ENCODE measurements at regions not wholly inside any gene's neighbourhood (a gene's known extent, or its start where the extent isn't known, plus 50 kb on each side); places are given as distances from the start of the nearest gene placed in this dataset.

- BruUV-seq (replicated peaks) = no TSS peak
- Histone ChIP-seq H3K9me1 (replicated peaks; ENCODE audit: control insufficient read depth, extremely low read depth, insufficient read depth, low read length) (no peaks in the 10 kb centered on the region), H3K4me1 (ENCODE audit: control insufficient read depth, extremely low read depth, insufficient read depth, low read length) (no peaks in the 10 kb centered on the region), H3K36me3 (ENCODE audit: control insufficient read depth in 2 of 2, extremely low read depth in 1 of 2, insufficient read depth in 2 of 2, low read length in 2 of 2) (no peaks in the 10 kb centered on the region), H3K27me3 (ENCODE audit: control insufficient read depth in 2 of 2, insufficient read depth in 2 of 2, low read length in 2 of 2) (no peaks in the 10 kb centered on the region), H3K9me3 (replicated peaks; ENCODE audit: control insufficient read depth, insufficient read depth, low read length) (peaks cover 1% of the 10 kb centered on the region), H3K27ac (ENCODE audit: insufficient read depth, low read depth, low read length) (no peak overlapping the region), H3K79me2 (ENCODE audit: control insufficient read depth, insufficient read depth, low read length) (no peaks in the 10 kb centered on the region), H3K9ac (replicated peaks; ENCODE audit: extremely low read depth, insufficient read depth, low read length) (no peak overlapping the region), H2AFZ (ENCODE audit: low read depth, low read length) (no peak overlapping the region), H4K20me1 (replicated peaks; ENCODE audit: control insufficient read depth, extremely low read depth, insufficient read depth, low read length) (no peaks in the 10 kb centered on the region), H3K4me2 (ENCODE audit: insufficient read depth, low read length) (no peak overlapping the region), H3K4me3 (replicated peaks in 1 of 3; ENCODE audit: insufficient read depth in 1 of 3, low read depth in 1 of 3, low read length in 3 of 3) (no peak overlapping the region)
- ChIA-PET POLR2A (no interaction called here), CTCF (no interaction called here)
- TF ChIP-seq, protein P1, sequence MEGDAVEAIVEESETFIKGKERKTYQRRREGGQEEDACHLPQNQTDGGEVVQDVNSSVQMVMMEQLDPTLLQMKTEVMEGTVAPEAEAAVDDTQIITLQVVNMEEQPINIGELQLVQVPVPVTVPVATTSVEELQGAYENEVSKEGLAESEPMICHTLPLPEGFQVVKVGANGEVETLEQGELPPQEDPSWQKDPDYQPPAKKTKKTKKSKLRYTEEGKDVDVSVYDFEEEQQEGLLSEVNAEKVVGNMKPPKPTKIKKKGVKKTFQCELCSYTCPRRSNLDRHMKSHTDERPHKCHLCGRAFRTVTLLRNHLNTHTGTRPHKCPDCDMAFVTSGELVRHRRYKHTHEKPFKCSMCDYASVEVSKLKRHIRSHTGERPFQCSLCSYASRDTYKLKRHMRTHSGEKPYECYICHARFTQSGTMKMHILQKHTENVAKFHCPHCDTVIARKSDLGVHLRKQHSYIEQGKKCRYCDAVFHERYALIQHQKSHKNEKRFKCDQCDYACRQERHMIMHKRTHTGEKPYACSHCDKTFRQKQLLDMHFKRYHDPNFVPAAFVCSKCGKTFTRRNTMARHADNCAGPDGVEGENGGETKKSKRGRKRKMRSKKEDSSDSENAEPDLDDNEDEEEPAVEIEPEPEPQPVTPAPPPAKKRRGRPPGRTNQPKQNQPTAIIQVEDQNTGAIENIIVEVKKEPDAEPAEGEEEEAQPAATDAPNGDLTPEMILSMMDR (IDR thresholded peaks at IDR 0.05; ENCODE audit: extremely low read depth in 1 of 2, insufficient read depth in 1 of 2, low read depth in 1 of 2, low read length in 2 of 2) = no peak
- TF ChIP-seq POLR2AphosphoS5 (IDR thresholded peaks at IDR 0.05; ENCODE audit: insufficient read depth, low read depth, low read length) = no peak
- no peak for TF ChIP-seq MYC (IDR thresholded peaks at IDR 0.05; ENCODE audit: low read depth, low read length)
- TF ChIP-seq POLR2A (IDR thresholded peaks at IDR 0.05; ENCODE audit: low read depth, low read length) = no peak
- TF ChIP-seq JUN (IDR thresholded peaks at IDR 0.05; ENCODE audit: borderline replicate concordance, insufficient read depth, insufficient read length, low read depth) = no peak
- TF ChIP-seq FOS (IDR thresholded peaks at IDR 0.05; ENCODE audit: borderline replicate concordance, insufficient read depth, low read length) = no peak
- TF ChIP-seq, protein P2, sequence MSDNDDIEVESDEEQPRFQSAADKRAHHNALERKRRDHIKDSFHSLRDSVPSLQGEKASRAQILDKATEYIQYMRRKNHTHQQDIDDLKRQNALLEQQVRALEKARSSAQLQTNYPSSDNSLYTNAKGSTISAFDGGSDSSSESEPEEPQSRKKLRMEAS (IDR thresholded peaks at IDR 0.05; ENCODE audit: insufficient read depth, insufficient read length) = no peak
- dilution Hi-C loops (cut with MboI; ENCODE audit: extremely low pct_ligation_motif_present, low sequenced_read_pairs) = no loop called here
- intact Hi-C loops (cut with micrococcal nuclease) = no loop called here
- FAIRE-seq (no peak), DNase-seq (ENCODE audit: low read depth, low spot score) (no peak)
Observed at GRCh38 chr20:24734139-24734538, 214.9 kb upstream of the CST7 start.

DNA sequence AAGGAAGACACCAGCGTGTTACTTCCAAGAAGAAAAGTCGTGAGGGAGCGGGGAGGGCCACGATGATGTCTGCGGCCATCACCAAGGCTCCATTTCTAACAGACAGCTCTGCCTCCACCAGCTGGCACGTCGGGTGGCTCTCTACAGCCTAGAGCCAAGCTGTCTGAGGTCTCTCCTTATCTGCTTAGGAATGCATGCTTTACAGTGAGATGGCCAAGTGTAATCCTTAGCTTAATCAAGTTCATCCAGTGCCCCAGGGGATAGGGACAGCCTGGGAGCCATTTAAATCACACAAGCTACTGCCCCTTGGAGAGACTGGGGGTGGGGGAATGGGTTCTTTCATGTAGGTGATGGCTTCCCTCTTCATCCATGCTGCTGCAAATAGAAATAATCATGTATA is 213.8 kb upstream of the CST7 start:
- dilution Hi-C loops (cut with MboI; ENCODE audit: extremely low pct_ligation_motif_present, low sequenced_read_pairs) (no loop called here), intact Hi-C loops (cut with micrococcal nuclease) (no loop called here)
- Histone ChIP-seq H3K9ac (replicated peaks; ENCODE audit: extremely low read depth, insufficient read depth, low read length) (no peak overlapping the region), H3K27ac (ENCODE audit: insufficient read depth, low read depth, low read length) (no peak overlapping the region), H4K20me1 (replicated peaks; ENCODE audit: control insufficient read depth, extremely low read depth, insufficient read depth, low read length) (no peaks in the 10 kb centered on the region), H3K36me3 (ENCODE audit: control insufficient read depth in 2 of 2, extremely low read depth in 1 of 2, insufficient read depth in 2 of 2, low read length in 2 of 2) (no peaks in the 10 kb centered on the region), H3K79me2 (ENCODE audit: control insufficient read depth, insufficient read depth, low read length) (no peaks in the 10 kb centered on the region), H3K9me3 (replicated peaks; ENCODE audit: control insufficient read depth, insufficient read depth, low read length) (no peaks in the 10 kb centered on the region), H3K4me2 (ENCODE audit: insufficient read depth, low read length) (no peak overlapping the region), H3K4me3 (replicated peaks in 1 of 3; ENCODE audit: insufficient read depth in 1 of 3, low read depth in 1 of 3, low read length in 3 of 3) (no peak overlapping the region), H2AFZ (ENCODE audit: low read depth, low read length) (no peak overlapping the region), H3K9me1 (replicated peaks; ENCODE audit: control insufficient read depth, extremely low read depth, insufficient read depth, low read length) (no peaks in the 10 kb centered on the region), H3K4me1 (ENCODE audit: control insufficient read depth, extremely low read depth, insufficient read depth, low read length) (no peaks in the 10 kb centered on the region), H3K27me3 (ENCODE audit: control insufficient read depth in 2 of 2, insufficient read depth in 2 of 2, low read length in 2 of 2) (no peaks in the 10 kb centered on the region)
- no TSS peak for BruUV-seq (replicated peaks)
- DNase-seq (ENCODE audit: low read depth, low spot score) (no peak), FAIRE-seq (no peak)
- POLR2A ChIA-PET = no interaction called here
- TF ChIP-seq POLR2AphosphoS5 (IDR thresholded peaks at IDR 0.05; ENCODE audit: insufficient read depth, low read depth, low read length) (no peak), EZH2 (IDR thresholded peaks at IDR 0.05; ENCODE audit: borderline replicate concordance, low read depth, low read length, severe bottlenecking) (no peak), MYC (IDR thresholded peaks at IDR 0.05; ENCODE audit: low read depth, low read length) (no peak), FOS (IDR thresholded peaks at IDR 0.05; ENCODE audit: borderline replicate concordance, insufficient read depth, low read length) (no peak), POLR2A (IDR thresholded peaks at IDR 0.05; ENCODE audit: low read depth, low read length) (no peak), GATA2 (IDR thresholded peaks at IDR 0.05; ENCODE audit: insufficient read depth, insufficient read length, low read depth, low read length) (no peak), JUN (IDR thresholded peaks at IDR 0.05; ENCODE audit: borderline replicate concordance, insufficient read depth, insufficient read length, low read depth) (no peak)
- TF ChIP-seq, protein P1 (IDR thresholded peaks at IDR 0.05; ENCODE audit: extremely low read depth in 1 of 2, insufficient read depth in 1 of 2, low read depth in 1 of 2, low read length in 2 of 2) = no peak
- TF ChIP-seq, protein P2 (IDR thresholded peaks at IDR 0.05; ENCODE audit: insufficient read depth, insufficient read length) = no peak
- CTCF ChIA-PET = no interaction called here

Data from endothelial cell of umbilical vein (primary cell).